ENCODE measurements at regions not wholly inside any gene's neighbourhood (a gene's known extent, or its start where the extent isn't known, plus 50 kb on each side); places are given as distances from the start of the nearest gene placed in this dataset.

DNA sequence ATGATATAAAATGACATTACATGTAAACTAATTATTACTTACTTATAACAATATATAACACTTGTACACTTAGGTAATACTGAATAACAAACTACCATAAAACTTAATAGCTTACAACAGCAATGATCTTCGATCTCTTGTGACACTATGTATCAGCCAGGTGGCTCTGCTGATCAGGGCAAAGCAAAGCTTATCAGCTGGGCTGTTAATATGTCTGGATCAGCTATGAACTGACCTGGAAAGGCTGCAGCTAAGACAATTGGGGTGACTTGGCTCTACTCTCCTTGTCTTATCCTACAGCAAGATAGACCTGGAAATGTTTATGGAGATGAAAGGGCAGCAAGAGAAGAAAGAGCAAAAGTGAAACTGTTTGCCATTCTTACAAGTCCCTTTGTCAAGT is 511.3 kb downstream of the TLR4 start:
- FAIRE-seq: no peak

DNA sequence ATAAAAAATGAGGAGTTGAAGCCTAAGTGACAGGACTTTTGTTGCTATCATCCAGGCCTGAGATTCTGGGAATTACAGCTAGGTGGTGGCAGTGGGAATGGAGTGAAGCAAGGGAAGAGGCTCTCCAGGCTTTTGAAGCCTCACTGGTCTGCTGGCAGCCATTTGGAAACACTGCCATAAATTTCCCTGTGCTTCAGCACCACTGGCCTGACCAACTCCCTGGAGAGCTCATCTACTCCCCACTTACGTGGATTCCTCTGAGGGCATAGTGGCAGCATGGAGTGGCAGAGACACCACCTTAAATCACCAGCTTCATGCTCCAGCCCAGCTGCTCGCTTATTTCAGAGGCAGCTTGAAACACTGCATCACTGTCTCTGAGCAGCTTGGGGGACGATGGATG is 518.2 kb downstream of the TLR4 start:
- FAIRE-seq: no peak

DNA sequence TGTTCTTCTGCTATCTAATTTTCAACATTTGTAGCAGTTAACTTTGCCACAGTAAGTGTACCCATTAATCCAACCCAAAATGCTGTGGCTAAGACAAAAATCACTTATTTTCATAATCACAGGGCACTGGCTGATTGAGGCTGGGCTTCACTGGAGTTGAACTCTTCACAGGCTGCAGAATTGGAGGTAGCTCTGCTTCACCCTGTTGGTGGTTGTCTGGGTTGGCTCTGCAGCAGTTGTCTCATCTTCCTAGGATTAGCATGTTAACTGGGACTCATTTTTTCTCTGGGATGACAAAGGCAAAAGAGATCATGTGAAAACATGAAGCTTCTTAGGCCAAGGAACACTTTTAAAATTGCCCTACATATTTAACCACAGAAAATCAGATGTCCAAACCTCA is 518.9 kb downstream of the TLR4 start:
- no peak for FAIRE-seq

DNA sequence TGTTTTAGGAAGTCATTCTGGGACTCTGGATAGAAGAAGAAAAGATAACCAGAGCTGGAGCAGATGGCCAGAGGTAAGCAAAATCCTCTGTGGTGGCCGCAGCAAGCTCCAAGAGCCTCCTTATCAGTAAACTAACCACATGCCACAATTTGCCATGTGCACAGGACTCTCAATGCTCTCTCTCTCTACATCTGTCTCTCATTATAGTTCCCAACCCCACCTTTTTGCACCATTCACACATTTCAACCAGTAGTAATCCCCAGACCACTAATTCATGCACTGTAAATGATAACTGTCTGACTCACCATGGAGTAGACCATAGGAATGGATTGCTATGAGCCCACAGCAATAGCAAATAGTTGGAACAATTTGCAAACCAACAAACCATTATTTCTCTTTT is 526.1 kb downstream of the TLR4 start:
- no peak for FAIRE-seq

DNA sequence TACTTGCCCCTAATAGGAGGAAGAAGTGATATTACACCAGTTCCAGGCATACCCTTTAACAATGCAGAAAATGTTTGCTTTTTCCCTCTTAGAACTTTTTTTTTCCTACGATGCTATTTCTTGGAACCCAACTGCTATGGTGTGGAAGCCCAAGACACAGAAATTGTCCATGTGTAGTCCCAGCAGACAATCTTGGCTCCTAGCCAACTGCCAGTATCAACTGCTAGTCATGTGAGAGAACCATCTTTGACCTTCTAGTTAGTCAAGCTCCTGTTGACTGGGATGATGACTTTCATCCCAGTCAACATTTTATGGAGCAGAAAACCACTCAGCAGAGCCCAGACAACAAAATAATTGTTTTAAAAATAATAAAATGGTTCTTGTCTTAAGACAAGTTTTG is 532.4 kb downstream of the TLR4 start:
- no peak for FAIRE-seq

DNA sequence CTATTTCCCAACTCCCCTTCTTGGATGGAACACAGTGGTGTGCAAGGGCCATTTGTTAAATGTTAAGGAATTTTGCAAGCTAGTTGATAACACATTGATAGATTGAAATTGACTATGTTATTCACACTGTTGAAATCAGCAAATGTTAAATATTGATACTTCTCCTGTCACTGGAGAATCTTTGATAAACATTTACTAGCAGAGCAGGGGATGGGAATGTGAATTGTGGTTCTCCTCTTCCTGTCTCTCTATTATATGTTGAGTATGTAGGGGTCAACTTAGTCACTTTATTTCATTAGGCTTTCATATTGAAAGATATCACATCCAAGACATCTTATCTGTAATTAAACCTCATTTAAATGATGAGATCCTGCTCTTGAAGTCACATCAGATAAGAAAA is 533.9 kb downstream of the TLR4 start:
- FAIRE-seq: no peak

DNA sequence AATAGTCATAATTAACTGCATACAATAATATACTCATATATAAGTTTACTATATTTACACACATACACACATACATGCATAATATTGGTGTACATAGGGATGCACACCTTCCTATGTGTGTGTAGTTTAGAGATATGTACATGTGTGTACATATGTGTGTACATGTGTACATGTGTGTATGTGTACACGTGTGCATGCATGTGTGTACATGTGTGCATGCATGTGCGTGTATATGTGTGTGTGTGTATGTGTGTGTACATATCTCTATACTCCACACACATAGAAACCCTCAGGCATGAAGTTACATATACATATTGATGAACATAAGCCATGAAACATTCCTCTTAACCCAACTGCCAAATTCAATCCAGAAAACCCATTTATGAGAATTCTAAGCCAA is 547.8 kb downstream of the TLR4 start:
- no peak for FAIRE-seq

DNA sequence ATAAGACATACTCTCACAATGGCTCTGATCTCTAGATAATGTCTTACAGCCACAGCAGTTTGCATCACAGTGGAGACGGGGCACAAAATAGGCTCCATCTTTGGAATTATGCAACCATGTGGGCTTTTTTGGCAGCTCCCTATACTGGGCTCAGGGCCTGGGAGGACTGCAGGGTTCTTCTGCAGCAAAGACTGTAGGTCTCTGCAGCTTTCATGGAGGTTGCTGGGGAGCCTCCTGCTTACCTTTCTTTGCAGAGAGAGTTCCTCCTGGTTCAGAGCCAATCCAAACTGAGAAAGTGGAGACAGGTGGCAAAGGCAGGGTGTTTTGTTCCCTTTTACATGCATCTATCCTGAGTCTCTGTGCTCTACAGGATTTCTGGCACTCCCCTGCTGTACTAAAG is 558.0 kb downstream of the TLR4 start:
- FAIRE-seq: no peak

DNA sequence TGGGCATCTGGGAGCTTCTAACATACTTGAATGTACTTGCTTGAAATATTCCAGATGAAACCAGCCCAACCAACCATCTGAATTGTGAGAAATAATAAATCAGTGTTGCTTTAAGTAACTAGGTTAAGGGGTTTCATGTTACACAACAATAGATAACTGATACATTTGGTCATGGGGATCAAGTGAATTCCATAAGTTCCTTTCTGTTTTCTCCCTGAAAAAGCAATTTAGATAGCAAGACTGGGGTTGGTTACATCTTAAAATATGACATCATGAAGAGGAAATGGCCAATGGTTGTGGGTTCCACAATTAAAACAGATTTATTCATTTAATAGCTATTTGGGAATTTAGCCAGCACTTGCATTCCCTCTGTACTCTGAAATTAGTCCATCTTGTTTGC is 559.7 kb downstream of the TLR4 start:
- no peak for FAIRE-seq

DNA sequence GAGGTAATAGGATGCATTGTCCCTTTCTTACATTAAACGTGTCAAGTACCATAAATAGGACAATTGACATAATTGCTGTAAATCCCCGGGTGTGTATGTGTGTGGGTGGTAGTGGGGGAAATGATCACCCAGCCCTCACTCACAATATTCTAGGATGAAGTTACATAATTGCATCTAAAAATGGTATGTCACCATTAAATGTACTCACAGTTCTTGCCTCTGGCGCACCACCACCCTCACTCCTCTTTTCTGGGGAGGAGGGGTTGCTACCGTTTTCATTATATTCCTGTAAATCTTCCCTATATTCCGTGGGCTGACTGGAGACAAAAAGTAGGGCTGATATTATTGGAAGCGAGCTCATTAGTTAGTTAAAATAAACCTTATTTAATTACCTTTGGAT is 563.8 kb downstream of the TLR4 start:
- FAIRE-seq: no peak

DNA sequence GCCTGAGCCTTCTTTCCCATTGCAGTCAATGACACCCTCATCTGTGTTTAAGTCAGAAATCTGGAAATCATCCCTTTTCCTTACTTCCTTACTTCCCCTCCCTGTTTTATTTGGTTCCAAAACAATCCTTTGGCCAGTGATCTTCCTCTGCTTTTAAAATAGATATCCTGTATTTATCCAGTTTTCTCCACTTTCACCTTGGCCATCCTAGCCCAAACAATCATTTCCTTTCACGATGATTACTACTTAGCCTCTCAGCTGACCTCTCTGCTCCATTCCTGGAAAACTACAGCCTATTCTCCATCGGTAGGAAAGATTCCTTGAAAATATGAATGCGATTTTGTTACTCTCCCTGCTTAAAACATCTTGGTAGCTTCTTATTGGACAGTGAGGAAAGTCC is 565.4 kb downstream of the TLR4 start:
- no peak for FAIRE-seq

DNA sequence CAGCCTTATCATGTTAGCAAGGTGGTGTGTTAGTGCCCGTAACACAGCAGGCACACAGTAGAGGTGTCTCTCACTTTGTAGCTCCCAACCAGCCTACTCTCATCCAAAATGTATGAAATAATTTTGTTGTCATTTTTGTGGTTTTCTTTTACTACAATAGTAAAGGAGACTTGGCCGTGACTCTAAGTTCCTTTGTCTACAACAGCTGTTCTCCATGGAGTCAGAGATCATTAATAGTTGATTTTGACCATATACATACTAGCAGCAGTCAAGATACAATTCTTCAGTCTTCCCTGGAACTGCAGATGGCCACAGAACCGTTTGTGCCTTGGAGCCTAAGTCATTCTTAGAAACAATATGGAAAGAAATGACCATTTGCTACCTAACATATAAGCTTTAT is 567.1 kb downstream of the TLR4 start:
- FAIRE-seq: no peak

DNA sequence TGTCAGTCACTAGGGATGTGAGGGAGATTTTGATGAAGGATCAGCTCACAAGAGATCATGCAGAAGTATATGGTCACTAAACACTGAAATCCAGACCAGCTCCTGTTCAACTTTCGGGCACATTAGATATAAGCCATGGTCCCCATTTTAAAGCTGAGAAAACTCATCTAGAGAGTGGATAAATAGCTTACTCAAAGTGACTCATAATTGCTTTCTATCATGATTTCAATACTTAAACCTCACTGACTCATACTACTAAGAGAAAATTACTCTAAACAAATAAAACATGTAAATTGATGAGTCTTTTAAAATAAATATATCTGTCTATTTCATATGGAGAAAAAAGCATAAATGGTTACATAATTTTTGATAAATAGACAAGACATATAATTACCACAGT is 567.7 kb downstream of the TLR4 start:
- FAIRE-seq: no peak

DNA sequence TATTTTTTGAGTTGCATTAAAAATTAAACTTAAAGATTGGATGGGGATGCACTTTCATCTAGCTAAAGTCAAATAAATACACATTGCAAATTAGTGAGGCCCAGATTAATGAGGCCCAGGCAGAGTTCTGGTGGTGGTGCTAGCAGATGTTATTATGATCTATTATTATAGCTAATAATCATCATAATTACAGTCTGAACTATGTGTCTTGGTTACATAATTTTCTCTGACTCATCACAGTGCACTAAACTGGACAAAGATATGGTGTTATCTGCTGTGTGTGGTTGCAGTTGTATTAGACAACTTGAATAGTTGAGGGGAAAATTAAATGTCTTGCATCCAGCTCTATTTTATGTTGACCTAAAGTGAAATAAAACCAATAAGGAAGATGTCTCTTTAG is 568.8 kb downstream of the TLR4 start:
- no peak for FAIRE-seq

DNA sequence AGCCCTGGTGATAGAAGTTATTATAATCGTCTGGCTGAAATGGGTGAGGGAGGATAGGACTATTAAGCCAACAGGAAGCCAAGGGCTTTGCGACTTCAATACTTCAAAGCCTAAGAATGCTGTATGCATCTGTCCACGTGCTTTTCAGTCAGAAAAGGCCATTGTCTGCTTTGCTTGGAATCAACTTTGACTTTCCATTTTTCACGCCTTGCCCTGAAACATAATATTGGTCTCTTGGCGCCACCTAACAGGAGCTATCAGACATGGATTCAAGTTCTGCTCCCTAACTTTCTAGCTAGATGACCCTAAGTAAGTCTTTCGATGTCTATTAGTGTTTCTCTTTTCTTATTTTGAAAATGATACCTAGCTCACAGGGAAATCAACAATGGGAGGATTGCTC is 572.6 kb downstream of the TLR4 start:
- no peak for FAIRE-seq

DNA sequence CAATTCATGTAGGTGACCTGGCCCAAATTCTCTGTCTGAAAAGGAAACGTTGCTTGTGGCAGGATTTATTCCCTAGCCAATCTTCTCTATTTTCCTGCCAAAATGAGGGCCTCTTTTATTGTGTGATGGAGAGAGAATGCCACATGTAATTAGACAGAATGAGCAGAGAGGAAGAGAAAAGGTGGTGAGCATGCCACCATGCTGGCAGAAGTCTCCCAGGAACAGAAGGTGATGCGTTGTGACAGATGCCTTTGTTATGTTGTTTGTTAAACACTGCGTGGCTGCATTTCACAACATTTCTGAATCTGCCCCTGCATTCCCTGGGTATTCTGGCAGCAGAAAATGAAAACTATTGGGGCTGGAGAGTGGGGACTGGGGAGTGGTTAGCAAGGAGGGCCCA is 577.6 kb downstream of the TLR4 start:
- no peak for FAIRE-seq

DNA sequence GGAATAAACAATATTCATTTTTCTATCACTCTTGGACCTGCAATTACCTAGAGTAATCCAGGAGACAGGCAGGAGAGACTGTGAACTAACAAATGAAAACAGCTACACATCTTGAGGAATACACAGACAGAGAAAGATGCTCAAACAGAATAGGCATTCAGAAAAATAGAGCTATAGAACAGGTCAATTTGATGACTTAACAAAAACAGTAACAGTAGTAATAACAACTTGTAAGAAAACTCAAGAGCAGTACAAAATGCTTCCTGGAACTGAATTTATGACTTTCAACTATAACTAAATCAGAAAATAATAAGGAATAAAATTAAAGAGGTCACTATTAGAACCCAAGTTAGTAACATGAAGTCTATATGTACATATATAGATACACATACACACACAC is 579.3 kb downstream of the TLR4 start:
- no peak for FAIRE-seq

DNA sequence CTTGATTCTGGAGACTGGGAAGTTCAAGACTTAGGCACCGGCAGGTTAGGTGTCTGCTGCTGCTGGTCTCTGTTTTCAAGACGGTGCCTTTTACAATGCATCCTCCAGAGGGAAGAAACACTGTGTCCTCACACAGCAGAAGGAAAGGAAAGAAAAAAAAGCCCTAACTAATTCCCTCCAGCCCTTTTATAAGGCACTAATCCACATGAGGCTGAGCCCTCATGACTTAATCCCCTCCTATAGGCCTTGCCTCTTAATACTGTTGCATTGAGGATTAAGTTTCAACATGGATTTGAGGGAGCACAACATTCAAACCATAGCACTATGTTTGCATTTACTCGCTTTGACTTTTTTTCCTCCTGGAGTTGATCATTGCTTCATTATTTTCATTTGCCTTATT is 585.9 kb downstream of the TLR4 start:
- FAIRE-seq: no peak

DNA sequence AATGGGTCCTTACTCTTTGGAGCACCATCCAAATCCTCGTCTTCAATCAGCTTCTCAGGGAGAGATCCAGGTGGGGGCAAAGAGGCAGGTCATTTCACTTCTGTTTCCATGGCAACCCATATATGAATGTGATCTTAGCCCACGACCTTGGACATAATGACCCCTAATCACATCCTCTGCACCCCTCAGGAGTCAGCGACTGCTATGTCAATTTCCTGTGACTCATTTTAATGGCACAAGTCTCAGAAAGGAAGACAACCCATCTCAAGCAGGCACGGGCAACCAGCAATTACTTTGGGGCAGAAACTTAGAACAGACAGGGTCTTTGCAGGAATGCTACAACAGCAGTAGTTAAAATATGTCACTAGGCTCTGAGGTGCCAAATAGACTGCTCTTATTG is 591.2 kb downstream of the TLR4 start:
- no peak for FAIRE-seq

DNA sequence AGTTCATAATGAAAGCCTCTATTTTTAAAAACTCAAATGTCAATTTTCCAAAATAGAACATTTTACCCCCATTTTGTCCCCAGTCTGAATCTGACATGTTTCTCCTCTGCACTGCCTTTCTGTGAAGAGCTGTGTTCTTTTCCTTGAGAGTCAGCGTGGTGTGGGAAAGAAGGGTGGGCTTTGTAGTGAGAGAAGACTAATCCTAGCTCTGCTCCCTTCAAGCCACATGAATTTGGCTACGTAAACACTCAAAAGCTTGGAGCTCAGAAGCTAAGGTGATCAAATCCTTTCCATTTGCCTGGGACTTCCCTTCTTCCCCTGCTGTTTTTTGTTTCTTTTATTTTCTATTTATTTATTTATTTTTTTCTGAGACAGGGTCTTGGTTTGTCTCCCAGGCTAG is 598.5 kb downstream of the TLR4 start:
- FAIRE-seq: no peak

DNA sequence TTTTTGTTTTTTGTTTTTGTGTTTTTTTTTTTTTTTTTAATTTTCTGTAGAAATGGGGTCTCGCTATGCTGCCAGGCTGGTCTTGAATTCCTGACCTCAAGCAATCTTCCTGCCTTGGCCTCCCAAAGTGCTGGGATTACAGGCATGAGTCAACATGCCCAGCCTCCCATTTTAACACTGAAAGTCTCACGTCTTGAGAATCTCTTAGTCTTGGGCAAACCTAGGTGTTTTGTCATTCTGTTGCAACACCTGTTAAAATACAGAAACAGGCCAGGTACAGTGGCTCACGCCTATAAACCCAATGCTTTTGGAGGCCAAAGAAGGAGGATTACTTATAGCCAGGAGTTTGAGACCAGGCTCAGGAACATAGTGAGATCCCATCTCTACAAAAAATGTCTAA is 599.0 kb downstream of the TLR4 start:
- no peak for FAIRE-seq

DNA sequence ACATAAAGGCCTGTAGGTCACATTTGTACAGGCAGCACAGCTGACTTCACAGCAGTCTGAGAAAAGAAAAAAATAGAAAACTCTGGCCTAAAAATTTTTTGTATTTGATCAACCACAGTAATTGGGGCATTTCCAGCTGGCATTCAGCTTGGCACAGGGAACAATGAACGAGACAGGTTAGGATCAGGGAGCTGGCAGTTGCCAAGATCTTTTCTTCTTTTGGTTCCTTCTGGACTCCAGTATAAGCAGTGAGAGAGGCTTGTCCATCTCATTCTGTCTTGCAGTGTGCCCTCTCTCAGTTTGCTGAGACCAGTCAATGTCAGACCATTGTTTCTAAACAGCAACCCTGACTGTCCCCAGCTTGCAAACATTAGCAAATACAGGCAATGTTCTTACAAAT is 601.1 kb downstream of the TLR4 start:
- FAIRE-seq: no peak

DNA sequence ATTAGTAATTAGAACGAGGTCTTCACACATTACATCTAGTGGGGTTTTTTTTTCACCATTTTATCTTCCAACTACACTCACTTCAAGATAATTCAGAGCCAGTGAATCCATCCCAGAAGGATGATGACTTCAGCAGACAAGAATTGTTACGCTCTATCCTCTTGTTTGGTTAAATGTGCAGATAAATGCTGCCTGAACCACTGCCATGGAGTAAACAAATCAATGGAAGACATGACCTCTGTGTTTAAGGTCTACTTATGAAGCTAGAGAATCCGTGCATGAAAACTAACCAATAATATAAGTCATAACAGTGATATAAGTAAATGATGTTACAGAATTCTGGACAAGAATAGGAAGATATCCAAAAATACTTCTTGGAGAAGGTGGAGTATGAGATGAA is 602.6 kb downstream of the TLR4 start:
- FAIRE-seq: no peak

DNA sequence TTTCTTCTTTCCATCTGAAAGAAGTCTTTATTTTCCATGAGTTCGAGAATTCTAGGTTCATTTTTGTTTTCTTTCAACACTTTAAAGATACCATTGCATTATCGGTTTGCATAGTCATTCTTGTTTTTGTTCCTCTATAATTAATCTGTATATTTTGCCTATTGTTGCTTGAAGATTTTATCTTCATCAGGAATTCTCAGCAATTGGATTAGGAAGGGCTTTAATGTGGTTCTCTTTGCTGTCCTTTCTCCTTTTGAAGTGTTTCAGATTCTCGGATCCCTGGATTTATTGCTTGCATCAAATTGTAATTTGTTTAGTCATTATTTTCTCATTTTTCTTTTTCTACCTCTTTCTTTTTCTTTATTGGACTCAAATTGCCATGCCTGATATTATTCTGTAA is 609.8 kb downstream of the TLR4 start:
- no peak for FAIRE-seq

DNA sequence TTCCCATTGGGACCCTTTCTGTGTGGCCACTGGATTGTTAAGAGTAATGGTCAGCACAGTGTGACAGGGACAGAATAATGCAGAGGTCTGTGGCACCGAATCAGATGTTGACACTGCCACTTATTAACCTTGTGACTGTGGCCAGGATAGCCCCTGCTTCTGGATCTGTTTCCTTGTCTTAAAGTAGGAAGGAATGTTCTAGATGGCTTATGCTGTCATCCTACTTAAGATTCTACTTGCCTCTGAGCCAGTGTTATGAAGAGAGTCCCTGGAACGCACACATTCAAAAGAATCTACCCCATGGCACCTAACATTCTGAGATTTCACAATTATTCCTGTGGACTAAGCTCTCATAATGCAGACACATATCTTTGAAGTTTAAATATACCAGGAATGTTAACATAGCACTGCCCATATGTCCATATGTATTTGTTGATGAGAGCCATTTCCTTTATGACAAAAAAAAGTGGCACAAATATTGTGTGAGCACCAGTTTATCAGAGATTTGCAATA is 612.7 kb downstream of the TLR4 start:
- no peak for FAIRE-seq

DNA sequence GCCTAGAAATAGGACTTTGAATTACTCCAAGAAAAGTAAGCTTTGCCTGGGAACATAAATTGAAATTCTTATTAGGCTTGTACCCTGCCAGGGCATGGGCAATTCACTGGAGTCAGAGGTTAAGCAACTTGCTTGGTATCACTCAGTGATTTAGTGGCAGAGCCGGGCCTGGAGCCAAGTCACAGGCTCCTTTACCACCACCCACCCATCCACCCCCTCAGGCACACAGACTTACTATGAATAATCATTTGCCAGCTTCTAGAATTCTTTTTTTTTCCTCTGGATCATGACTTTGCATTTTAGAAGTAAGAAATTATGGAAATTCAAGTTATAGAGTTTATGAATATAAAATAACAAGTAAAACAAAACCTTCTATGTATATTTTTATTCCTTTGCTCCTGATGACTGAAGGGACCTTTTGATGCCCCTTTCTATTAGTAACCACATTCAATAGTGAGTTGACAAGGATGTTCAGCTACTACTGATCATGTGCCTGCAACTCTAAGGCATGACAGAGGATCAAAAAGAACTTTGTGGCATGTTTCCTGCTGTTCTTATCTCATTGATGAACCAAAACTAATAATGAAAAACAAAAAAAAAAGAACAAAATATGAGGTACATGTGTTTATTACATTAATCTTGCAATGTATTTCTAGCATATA is 614.7 kb downstream of the TLR4 start:
- FAIRE-seq: no peak
